ENCODE measurements at regions not wholly inside any gene's neighbourhood (a gene's known extent, or its start where the extent isn't known, plus 50 kb on each side); places are given as distances from the start of the nearest gene placed in this dataset.

- TF ChIP-seq CTCF (IDR thresholded peaks at IDR 0.05 in 2 of 3, conservative IDR thresholded peaks at IDR 0.05 in 1 of 3; ENCODE audit: borderline replicate concordance in 1 of 3, insufficient read depth in 1 of 3, low read depth in 2 of 3, low read length in 2 of 3) (no peak), EZH2 (IDR thresholded peaks at IDR 0.05) (no peak), ZBTB33 (IDR thresholded peaks at IDR 0.05; ENCODE audit: extremely low read depth, insufficient replicate concordance, low read length) (no peak), REST (IDR thresholded peaks at IDR 0.05; ENCODE audit: low read depth) (no peak), POLR2A (IDR thresholded peaks at IDR 0.05; ENCODE audit: borderline replicate concordance, extremely low read depth, insufficient read depth, insufficient read length) (no peak), POLR2AphosphoS5 (IDR thresholded peaks at IDR 0.05; ENCODE audit: low read depth, low read length) (no peak), SP1 (IDR thresholded peaks at IDR 0.05; ENCODE audit: low read depth) (no peak)
Observed at GRCh38 chr6:54013966-54014365, 97.3 kb upstream of the MLIP start.
